Stimulated activated CD8-positive, alpha-beta memory T cell treated with anti-CD3 and anti-CD28 coated beads, Interleukin-4, amount 100 ng/mL, for 1 hour (primary cell): ENCODE measurements at regions not wholly inside any gene's neighbourhood (a gene's known extent, or its start where the extent isn't known, plus 50 kb on each side); places are given as distances from the start of the nearest gene placed in this dataset.
"Not testable (repeated sequence)": the region's sequence is repeated elsewhere in the genome, so short reads cannot be mapped to it uniquely, and the experiment has no call there.

Source experiments
- DNase-seq, 2 donors: peaks; one replicate each; pipeline ENCODE4 v3.0.0-alpha.2; 2020; ENCODE audit warnings: low read depth in 2 of 2, low spot score in 1 of 2

- no peak for DNase-seq
Observed at GRCh38 chr2:234805836-234806235, 146.0 kb upstream of the SH3BP4 start.

- DNase-seq, result no peak
Observed at GRCh38 chr2:234804704-234805103, 147.1 kb upstream of the SH3BP4 start.

- DNase-seq, result no peak
Observed at GRCh38 chr2:234802845-234803171, 149.0 kb upstream of the SH3BP4 start.

GRCh38 chr2:234802071-234802844 lies 149.6 kb upstream of the SH3BP4 start:
- DNase-seq, result no peak

- DNase-seq, result no peak
Observed at GRCh38 chr2:234797566-234798250, 154.1 kb upstream of the SH3BP4 start.

- no peak for DNase-seq
Observed at GRCh38 chr2:234796045-234796591, 155.7 kb upstream of the SH3BP4 start.

GRCh38 chr2:234795272-234795920 lies 156.4 kb upstream of the SH3BP4 start:
- DNase-seq, result no peak

GRCh38 chr2:234794866-234795265 lies 157.0 kb upstream of the SH3BP4 start:
- DNase-seq, result no peak

GRCh38 chr2:234793212-234793785 lies 158.5 kb upstream of the SH3BP4 start:
- no peak for DNase-seq

GRCh38 chr2:234792621-234793022 lies 159.2 kb upstream of the SH3BP4 start:
- DNase-seq, result no peak

- not testable (repeated sequence) for DNase-seq
Observed at GRCh38 chr2:234792096-234792495, 159.7 kb upstream of the SH3BP4 start.

GRCh38 chr2:234790380-234790779 lies 161.4 kb upstream of the SH3BP4 start:
- DNase-seq, result no peak

GRCh38 chr2:234789556-234790325 lies 162.1 kb upstream of the SH3BP4 start:
- no peak for DNase-seq

- no peak for DNase-seq
Observed at GRCh38 chr2:234788841-234789240, 163.0 kb upstream of the SH3BP4 start.

- no peak for DNase-seq
Observed at GRCh38 chr2:234788381-234788780, 163.4 kb upstream of the SH3BP4 start.

- no peak for DNase-seq
Observed at GRCh38 chr2:234787114-234787513, 164.7 kb upstream of the SH3BP4 start.

- DNase-seq, result no peak
Observed at GRCh38 chr2:234773764-234774409, 177.9 kb upstream of the SH3BP4 start.

- DNase-seq, result no peak
Observed at GRCh38 chr2:234773129-234773528, 178.7 kb upstream of the SH3BP4 start.

- no peak for DNase-seq
Observed at GRCh38 chr2:234772733-234773060, 179.1 kb upstream of the SH3BP4 start.

GRCh38 chr2:234771980-234772732 lies 179.7 kb upstream of the SH3BP4 start:
- DNase-seq, result no peak
